Globus pallidus (tissue), 1 donor: ENCODE measurements at regions not wholly inside any gene's neighbourhood (a gene's known extent, or its start where the extent isn't known, plus 50 kb on each side); places are given as distances from the start of the nearest gene placed in this dataset.

Experiments used
- DNase-seq: peaks from one replicate; pipeline ENCODE4 v3.0.0-alpha.2; 2015; ENCODE audit warnings: low spot score

DNA sequence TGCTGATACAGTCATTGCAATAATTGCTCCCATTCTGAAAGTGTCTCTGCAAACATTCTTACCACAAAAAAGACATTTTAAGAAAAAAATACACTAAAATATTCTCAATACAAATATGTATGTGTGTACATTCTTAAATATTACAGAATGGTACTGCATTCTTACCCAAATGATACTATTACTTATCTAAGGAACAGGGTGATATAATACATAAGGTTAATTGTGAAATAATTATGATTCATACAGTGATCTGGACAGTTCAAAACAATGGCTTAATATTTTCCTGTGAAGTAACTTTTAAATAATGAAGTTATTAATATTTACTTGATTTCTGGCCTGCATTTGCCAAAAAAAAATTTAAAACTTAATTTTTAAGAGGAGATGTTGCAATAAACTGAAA lies 694.6 kb downstream of the TUSC7 start:
- no peak for DNase-seq

DNA sequence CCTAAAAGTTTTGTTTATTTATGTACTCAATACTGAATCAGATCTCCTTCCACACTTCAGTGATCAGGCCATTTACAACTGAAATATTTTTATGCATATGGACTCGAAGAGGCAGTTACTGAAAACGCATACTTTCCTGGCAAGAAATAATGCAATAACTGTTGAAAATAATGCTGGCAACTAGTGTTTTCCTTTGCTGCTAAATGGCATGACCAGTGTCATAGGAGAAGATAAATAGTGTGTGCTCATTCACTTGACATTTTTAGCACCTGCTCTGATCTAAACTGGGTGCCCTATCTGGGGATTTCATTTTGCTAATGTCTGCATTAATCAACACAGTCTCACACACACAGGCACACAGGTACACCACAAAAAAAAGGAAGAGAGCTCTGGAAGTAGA lies 695.2 kb downstream of the TUSC7 start:
- DNase-seq: no peak

DNA sequence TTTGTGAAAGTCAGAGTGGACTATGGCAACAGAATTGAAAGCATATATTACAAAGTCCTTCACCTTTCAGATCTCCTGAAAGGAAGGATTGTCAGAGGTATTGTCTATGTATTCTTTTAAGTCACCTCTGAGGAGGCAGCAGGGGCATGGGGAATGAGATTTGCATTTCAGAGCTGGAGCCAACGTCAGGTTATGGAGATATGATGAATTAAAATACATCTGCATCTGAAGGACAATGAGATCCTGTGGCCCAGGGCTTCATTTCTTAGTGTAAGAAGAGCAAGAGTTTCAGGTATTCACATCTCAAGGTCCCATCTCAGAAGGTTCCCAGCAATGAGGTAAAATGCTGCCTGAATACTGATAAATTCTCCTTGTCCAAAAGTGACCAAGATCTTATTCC lies 695.8 kb downstream of the TUSC7 start:
- no peak for DNase-seq

DNA sequence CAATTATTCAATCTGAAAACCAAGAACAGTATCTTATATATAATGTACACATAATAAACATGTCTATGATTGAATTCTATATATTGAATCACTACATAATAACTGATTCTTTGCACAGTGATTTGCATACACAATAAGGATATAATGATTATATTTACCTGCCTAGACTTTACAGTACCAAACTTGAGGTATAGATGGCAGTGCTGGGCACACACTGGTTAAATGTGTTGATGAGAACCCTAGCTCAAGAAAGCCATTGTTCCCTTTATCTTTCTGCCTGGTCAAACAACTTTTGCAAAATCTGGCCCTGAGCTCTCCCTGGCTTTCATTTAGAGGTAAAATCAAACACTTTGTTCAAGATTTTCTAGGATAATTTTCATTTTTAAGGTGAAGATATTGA lies 697.7 kb downstream of the TUSC7 start:
- no peak for DNase-seq

DNA sequence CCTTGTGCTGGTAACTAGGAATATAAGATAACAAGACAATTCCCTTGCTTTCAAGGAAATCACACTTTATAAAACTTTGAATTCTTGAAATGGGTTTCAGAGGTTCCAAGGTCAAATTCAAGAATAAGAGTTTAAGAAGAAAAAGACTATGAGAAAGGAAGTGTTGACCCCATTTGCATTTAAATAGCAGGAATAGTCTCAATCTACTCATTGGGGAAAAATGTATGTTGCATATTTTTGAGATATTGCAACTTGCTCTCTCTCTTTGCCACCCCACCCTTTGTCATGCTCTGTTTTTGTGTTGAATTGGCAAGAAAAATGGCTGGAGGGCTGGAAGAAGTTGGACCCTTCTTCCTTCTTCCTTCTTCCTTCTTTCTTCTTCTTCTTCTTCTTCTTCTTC lies 699.2 kb downstream of the TUSC7 start:
- no peak for DNase-seq

DNA sequence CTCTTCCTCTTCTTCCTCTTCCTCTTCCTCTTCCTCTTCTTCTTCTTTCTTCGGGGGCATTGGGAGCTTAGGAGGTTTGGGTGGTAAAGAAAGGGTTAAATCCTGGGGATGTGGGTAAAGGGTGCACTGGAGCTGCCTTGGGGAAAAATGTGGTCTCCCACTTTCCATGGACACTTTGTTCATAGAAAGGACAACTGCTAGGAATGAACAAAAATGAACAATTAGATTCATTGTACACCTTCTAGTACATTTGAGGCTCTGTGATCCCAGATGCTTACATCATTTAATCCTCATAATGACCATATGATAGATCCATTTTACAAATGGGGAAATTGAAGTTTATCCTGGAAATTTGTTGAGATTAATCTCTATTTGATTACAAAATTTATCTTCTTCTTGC lies 699.7 kb downstream of the TUSC7 start:
- DNase-seq: no peak

DNA sequence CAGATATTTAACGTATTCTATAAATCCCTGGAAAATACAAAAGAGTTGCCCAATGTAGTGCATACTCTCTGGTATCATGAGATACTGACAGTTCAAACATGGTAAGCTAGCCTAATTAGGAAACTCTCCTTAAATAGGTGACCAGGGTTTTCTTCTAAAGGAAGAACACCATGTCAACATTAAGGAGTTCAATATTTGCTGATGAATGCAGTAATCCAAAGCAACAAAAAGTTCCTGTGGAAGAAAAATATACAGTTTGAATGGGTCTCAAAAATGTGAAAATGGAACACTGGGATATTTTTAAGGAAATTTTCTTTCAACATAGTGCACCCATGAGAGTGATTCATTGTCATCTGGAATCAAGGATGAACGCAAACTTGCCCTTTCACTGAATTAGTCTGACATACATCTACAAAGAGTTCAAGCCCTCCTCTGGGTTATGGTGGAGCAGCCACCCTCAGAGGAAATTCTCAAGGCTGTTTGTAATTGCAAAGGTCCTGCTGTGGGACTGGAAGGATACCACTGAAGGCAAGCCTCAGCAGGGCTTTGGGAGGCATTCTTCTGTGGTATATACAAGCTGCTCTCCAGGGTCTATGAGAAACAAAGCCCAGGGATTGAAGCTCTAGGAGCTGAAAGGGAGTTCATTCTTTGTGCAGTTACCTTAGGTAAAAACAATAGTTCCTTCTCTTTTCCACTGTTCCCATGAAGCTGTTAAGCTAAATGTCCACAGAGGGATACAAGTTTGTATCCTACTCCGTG lies 700.3 kb downstream of the TUSC7 start:
- no peak for DNase-seq

DNA sequence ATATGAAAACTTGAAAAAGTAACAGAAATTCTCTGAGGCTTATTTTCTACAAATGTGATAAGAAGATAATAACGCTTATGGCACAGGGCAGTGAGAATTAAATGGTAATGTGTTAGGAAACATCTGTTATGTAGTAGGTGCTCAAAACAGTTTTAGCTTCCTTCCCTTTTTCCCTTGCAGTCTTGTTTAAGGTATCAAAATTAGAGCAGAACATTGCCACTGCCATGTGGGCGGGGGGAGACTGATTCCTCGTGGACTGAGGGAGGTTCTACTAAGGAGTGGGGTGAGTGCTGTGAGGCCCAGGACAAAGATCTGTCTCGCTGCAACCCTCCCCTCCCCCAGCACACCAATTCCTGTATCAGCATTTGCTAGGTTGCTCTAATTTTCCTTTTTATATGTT lies 702.4 kb downstream of the TUSC7 start:
- DNase-seq: no peak

DNA sequence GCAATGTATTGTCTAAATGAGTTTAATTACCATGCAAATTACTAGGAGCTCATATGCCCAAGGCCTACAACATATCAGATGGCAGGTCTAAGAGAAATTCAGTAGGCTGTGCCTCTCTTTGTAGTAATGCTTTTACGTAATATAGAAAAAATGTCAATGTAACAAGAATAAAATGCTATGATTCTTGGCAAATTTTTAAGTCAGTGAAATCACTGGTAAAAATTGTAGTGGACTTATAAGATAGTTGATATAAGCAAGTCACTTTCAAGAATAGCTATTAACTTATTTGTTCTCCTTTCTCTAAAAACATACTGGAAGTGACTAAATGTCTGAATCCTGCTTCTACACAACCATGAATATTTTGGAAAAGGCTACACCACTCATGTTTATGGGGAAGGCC lies 707.8 kb downstream of the TUSC7 start:
- DNase-seq: no peak

DNA sequence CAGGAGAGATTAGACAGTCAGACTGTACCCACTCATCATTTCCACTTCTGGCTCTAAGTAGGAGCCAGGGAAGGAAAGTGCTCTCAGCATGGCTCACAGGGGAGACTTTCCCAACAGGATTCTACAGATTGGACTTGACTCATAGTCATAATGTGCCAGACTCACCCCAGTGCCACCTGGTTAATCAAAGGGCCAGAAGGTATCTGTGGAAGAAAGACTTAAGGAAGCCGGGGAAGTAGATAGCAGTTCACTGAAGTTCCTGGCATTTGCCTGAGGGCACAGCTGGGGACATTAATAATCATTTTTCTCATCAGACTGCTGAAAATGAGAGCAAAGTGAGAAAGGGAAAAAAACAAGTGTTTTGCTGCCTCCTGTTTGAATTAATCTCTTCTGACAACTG lies 717.5 kb downstream of the TUSC7 start:
- no peak for DNase-seq

DNA sequence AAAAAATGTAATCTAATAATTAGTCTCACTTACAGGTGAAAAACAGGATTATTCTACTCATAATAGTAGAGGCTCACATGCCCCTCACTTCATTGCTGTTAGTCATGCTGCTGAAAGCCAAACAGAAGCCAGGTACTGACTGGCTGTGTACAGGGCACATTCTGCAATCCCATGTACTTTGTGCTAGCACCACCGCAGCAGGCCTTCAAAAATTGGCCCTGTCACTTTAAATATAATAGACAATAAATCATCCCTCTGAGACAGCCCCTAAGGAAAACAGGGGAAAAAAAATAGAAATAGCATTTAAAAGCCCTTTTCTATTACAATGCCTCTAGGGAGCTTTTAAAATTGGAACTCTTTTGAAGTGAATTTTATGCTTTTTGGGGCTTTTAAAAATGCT lies 723.8 kb downstream of the TUSC7 start:
- no peak for DNase-seq

DNA sequence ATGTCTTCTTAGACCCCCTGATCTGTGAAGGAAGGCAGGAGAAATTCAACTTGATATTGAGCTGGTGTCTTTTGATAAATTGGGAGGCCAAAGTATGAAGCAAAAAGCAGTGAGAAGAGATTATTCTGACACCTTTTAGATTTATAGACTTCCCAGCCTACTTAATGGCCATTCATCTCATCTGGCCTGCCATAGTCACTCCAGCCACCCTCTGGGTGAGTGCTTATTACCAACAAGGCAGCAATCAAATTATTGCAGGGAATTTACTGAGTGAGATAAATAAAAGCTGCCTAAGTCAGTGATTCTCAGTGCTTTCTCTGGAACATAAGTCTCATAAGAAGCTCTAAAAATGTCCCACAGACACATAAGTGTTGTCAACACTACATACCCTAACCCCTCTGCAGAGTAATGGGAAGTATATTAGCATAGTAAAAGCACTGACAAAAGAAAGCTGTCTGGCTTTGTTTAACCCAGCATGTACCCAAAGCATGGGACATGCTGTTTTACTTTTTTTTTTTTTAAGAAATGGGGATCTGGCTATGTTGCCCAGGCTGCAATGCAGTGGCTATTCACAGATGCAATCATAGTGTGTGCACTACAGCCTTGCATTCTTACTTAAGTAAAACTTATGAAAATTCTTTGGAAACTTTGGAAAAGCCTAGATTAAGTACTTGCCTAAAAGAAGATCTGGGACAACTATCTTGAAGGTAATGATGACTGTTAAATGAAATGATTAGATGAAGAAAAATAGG lies 725.3 kb downstream of the TUSC7 start:
- DNase-seq: no peak

DNA sequence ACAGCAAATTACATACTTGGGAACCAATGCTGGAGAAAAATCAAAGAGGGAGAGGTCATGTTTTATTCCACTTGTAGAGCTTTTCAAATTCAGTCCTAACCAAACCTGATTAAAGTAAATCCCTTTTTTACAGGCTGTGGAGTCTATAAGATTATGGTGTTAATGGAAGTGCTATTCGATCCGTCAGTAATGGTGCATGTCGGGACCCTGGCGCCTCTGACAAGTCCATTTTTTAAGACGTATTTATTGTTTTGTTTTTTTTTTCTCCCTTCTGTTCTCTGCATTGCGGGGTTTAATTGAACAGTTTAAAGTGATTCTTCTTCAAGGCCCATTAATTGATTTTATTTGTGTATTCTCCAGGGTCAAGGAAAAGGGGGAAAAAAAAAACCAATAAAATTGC lies 725.9 kb downstream of the TUSC7 start:
- no peak for DNase-seq

DNA sequence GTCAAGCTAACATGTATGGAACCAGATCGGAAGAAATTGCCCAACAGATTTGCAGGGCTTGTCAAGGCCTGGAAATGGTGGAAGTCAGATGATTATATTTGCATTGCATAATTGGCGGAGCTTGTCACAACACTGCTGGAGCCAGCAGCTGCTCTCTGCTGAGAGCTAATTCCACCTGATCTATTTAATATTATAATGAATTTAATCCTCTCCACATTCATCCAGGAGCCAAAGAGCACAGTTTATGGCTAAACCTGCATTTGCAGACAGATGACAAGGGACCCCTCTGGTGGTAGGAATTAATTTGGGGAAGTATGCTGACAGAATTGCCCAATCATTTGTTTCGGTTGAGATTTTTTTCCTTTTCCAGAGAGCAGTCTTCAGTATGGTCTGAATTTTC lies 730.2 kb downstream of the TUSC7 start:
- DNase-seq: peak; percentile 64

DNA sequence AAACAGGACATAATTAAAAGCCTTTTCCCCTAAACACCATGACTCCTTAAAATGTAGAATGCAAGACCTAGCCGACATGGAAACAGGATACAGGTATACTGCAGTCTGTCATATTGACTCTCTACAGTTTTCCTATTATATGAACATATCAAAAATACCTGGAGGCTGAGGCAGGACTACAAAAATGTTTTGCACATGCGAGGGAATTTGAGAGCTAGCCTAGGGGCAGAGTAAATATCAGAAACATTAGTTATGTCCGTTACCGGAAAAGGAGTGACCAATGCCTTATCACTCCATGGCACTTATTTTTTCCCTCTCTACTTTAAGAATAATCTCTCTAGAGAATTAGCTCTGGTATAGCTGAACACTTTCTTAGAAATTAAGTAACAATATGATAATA lies 732.3 kb downstream of the TUSC7 start:
- DNase-seq: no peak

DNA sequence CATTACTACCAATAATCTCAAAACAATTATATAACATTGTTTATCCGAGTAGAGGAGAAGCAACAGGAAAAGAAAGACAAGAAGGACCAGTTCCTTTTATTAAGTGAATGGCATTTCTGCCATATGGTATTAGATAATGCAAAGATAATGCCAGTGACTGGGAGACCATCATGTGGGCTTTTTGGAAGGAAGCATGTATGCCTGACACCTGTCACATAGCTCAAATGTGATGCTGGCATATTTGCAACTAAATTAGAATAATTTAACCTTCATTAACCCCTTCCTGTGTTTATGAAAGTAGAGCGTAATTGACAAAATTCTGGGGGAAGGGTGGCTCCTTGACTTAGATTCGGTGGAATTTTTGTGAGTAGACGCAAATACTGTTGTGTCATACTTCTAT lies 733.0 kb downstream of the TUSC7 start:
- no peak for DNase-seq

DNA sequence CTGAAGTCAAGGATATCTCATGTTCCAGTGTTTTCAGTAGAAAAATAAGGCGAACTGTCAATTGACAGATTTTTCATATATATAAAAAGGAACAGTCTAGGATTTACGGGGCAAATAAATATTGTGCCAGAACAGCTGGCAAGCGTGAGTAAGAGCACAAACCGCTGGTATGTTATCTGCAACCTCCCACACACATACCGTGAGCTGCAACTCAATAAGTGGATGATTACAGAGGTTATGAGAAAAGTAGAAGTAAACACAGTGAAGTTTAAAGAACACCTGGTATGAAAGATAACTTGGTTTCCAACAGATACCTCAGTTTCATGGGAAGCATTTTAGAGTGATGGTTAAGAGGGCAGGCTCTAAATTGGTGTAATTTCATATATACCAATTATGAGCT lies 733.4 kb downstream of the TUSC7 start:
- no peak for DNase-seq

DNA sequence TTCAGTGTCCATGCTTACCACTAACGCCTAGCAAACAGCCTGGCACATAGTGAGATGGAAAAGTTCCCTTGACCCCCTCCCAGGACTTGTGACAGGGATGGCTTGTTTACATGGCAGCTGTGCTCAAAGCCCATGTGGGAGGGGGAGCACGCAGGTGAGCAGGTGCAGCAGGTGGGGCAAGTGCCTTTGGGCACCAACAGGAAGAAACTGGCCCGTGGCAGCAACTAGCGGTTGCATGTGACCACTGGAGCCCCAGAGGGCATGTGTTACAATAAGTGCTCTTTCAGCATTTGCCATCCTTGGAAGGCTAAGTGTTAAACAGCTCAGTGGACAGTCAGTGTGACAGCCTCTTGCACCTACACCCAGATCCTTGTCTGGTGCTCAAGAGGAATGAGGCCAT lies 734.6 kb downstream of the TUSC7 start:
- no peak for DNase-seq

DNA sequence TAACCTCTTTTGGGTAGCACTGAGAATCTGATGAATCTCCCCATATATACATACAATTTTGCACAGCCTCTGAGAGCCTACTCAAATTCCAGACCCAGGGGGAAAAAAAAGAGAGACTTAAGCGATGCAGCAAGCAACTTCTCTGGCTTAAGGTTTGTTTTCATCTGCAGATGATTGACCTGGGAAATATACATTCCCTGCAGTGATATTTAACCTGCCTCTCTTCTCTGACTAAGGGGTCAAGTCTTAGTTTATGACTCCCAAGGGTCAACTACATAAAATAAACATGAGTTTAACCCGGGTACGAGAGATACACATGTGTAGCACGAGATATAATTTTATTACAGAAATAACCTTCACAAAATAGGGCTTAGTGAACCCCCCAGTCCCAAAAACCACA lies 737.8 kb downstream of the TUSC7 start:
- DNase-seq: no peak

DNA sequence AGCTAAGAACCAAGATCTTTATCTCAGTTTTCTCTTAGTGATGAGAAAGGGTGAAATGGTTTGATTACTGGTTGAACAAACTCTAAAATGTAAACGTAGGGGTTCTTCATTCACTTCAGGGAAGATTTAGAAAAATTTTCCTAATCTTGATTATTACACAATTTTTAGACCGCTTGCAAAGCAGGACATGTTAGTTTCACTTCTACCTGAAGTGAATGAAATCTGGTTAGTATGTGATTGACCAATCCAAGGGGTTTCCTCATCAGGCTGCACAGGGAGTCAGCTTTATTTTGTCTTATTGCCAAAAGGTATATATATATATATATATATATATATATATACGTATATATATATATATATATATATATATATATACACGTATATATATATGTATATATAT lies 740.4 kb downstream of the TUSC7 start:
- no peak for DNase-seq

DNA sequence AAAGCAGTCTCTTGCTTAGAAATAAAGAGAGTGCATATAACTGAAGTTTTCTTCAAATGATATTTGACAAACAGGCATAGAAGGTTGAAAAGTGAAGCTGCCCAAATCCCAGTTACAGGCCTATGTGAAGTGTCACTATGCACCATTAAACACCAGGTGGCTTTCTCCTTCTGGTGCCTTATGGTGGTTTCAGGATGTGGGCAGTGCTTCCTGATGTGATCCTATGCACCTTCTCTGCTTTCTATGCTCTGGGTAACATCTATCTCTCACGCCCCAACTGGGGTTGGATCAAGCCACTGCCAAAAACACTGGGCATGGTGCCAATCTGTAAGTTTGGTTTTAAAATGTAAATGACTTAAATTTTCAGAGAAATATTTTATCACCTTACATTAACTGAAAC lies 744.7 kb downstream of the TUSC7 start:
- no peak for DNase-seq

DNA sequence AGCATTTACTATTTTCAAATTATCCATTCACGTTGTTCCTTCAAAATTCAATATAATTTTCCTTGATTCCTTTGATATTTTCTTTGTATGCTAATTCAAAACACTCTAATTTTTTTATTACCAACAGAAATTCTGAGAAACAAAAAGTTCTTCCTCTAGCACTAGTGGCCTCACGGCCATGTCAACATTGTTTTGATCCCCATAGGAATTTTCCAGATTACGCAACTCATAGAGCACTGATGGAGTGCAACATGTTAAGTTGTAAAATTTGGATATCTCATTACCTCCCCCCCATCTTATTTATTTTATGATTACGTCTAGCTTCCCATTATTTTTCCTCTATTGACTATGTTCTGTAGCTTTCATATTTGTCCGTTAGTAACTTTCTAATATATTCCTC lies 745.3 kb downstream of the TUSC7 start:
- DNase-seq: no peak

DNA sequence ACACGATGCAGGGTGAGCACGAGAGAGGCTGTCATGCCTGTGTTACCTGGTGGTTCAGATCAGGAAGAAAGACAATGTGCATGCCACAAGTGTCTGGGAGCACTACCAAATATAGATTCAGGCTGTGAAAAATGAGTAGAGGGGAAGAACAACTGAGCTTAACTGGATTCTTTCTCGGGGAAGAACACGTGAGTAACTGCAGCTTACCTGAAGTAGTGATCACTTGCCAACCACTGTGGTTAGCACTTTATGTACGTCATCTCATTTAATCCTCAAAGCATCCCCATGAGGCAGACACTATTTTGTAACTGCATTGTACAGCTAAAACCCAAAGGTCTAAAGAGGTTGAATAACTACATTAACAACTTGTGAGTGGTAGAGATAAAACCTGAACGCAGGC lies 746.2 kb downstream of the TUSC7 start:
- DNase-seq: no peak
